A549 (cell line): ENCODE measurements at regions not wholly inside any gene's neighbourhood (a gene's known extent, or its start where the extent isn't known, plus 50 kb on each side); places are given as distances from the start of the nearest gene placed in this dataset.

Experiments used
- ATAC-seq, 2 experiments: fragments of 200-7000 bp in 1 of 2; fragments of >200 bp in 1 of 2; cut with Nextera tagmentation in 1 of 2; cut with Tn5 transposase in 1 of 2; 3 replicates each; pipeline versions ENCODE4 v1.8.0 to v1.9.1; 2018 to 2020; ENCODE audit warnings: mild to moderate bottlenecking in 1 of 2, moderate library complexity in 1 of 2
- CTCF ChIA-PET: fragments of 300-600 bp; sonication (Branson Sonifier 250); formaldehyde crosslinking; extraction: SDS; loops from one replicate; lab custom pipeline; 2021; ENCODE audit warnings: antibody characterized with exemption, inconsistent platforms; lab: Yijun Ruan, JAX
- POLR2A ChIA-PET: fragments of 350-600 bp; formaldehyde crosslinking; extraction: SDS; loops from one replicate; lab custom pipeline; 2021; ENCODE audit warnings: antibody characterized with exemption, inconsistent platforms; lab: Yijun Ruan, JAX
- DNase-seq, 2 experiments: peaks; one replicate each; pipeline versions ENCODE4 v3.0.0 to v3.0.0-alpha.2; 2011 to 2016; ENCODE audit warnings: low read depth in 1 of 2, low spot score in 1 of 2
- FAIRE-seq: peaks from 2 replicates; lab custom pipeline; 2011; peaks lifted over from hg19 to GRCh38; lab: Jason Lieb, UNC
- H3K27ac ChIP-seq, 2 experiments: fragments of >200 bp; sonication (Bioruptor Twin); formaldehyde crosslinking; 3 replicates each; pipeline ENCODE4 v1.5.1; 2016 to 2017
- H3K4me1 ChIP-seq: fragments of >200 bp; sonication (Bioruptor Twin); formaldehyde crosslinking; 3 replicates; pipeline ENCODE4 v1.6.1; 2016
- H3K4me2 ChIP-seq: fragments of >200 bp; sonication (Bioruptor Twin); formaldehyde crosslinking; 3 replicates; pipeline ENCODE4 v1.6.1; 2016
- H3K4me3 ChIP-seq: fragments of >200 bp; sonication (Bioruptor Twin); formaldehyde crosslinking; 3 replicates; pipeline ENCODE4 v1.5.1; 2016
- H3K9me3 ChIP-seq: fragments of >200 bp; sonication (Bioruptor Twin); formaldehyde crosslinking; 3 replicates; pipeline ENCODE4 v1.6.1; 2016
- BCL3 ChIP-seq: fragments of >200 bp; sonication (Bioruptor Twin); formaldehyde crosslinking; IDR thresholded peaks from 3 replicates; pipeline ENCODE4 v1.6.1; 2016
- BHLHE40 ChIP-seq: IDR thresholded peaks from 2 replicates; pipeline ENCODE4 v1.6.1; 2012; ENCODE audit warnings: low read depth, low read length, inconsistent platforms
- CBX2 ChIP-seq: fragments of 200-600 bp; sonication (generic); IDR thresholded peaks from 2 replicates; pipeline ENCODE4 v1.6.1; 2016; ENCODE audit warnings: low read depth, mild to moderate bottlenecking, borderline replicate concordance
- CEBPB ChIP-seq, 2 experiments: fragments of >200 bp in 1 of 2; sonication (Bioruptor Twin) in 1 of 2; formaldehyde crosslinking in 1 of 2; IDR thresholded peaks; 2 replicates each; pipeline ENCODE4 v1.6.1; 2012 to 2016
- CHD2 ChIP-seq: fragments of 150-350 bp; IDR thresholded peaks from 2 replicates; pipeline ENCODE4 v1.6.1; 2014; ENCODE audit warnings: low read length; ENCODE audit not compliant: partially characterized antibody
- CHD4 ChIP-seq: fragments of 200-600 bp; sonication (generic); IDR thresholded peaks from 2 replicates; pipeline ENCODE4 v1.6.1; 2016; ENCODE audit warnings: antibody characterized with exemption, mild to moderate bottlenecking, borderline replicate concordance
- CTCF ChIP-seq: fragments of >200 bp; sonication (Bioruptor Twin); formaldehyde crosslinking; IDR thresholded peaks from 3 replicates; pipeline ENCODE4 v1.5.1; 2016
- E2F6 ChIP-seq: IDR thresholded peaks from 2 replicates; pipeline ENCODE4 v1.6.1; 2012; ENCODE audit warnings: low read depth, borderline replicate concordance
- EHF ChIP-seq: fragments of 250-450 bp; sonication (Bioruptor Pico); IDR thresholded peaks from 2 replicates; pipeline ENCODE4 v1.5.0; 2020; ENCODE audit warnings: mild to moderate bottlenecking
- EP300 ChIP-seq, 2 experiments: fragments of >200 bp; sonication (Bioruptor Twin); formaldehyde crosslinking; IDR thresholded peaks; 2 replicates in 1 of 2; 3 replicates in 1 of 2; pipeline ENCODE4 v1.6.1; 2016 to 2017
- FOSB ChIP-seq: fragments of 250-450 bp; sonication (Bioruptor Pico); IDR thresholded peaks from 2 replicates; pipeline ENCODE4 v1.5.0; 2020; ENCODE audit warnings: mild to moderate bottlenecking, moderate library complexity
- FOXS1 ChIP-seq: fragments of 250-450 bp; sonication (Bioruptor Pico); IDR thresholded peaks from 2 replicates; pipeline ENCODE4 v1.5.0; 2020; ENCODE audit warnings: mild to moderate bottlenecking, moderate library complexity
- HDAC2 ChIP-seq: fragments of 200-600 bp; sonication (generic); IDR thresholded peaks from 2 replicates; pipeline ENCODE4 v1.6.1; 2016
- HOXB13 ChIP-seq: fragments of 250-450 bp; sonication (Bioruptor Pico); IDR thresholded peaks from 2 replicates; pipeline ENCODE4 v1.5.0; 2020; ENCODE audit warnings: low read depth, mild to moderate bottlenecking, moderate library complexity
- HOXB5 ChIP-seq: fragments of 250-450 bp; sonication (Bioruptor Pico); IDR thresholded peaks from 2 replicates; pipeline ENCODE4 v1.5.0; 2020; ENCODE audit warnings: mild to moderate bottlenecking, moderate library complexity
- JUN ChIP-seq, 2 experiments: fragments of >200 bp; sonication (Bioruptor Twin); formaldehyde crosslinking; IDR thresholded peaks; 2 replicates in 1 of 2; 3 replicates in 1 of 2; pipeline ENCODE4 v1.6.1; 2016 to 2017
- JUNB ChIP-seq: fragments of >200 bp; sonication (Bioruptor Twin); formaldehyde crosslinking; IDR thresholded peaks from 2 replicates; pipeline ENCODE4 v1.6.1; 2016
- KDM1A ChIP-seq: fragments of 200-600 bp; sonication (generic); IDR thresholded peaks from 2 replicates; pipeline ENCODE4 v1.6.1; 2016; ENCODE audit warnings: low read depth, mild to moderate bottlenecking
- MAFK ChIP-seq: fragments of 450-650 bp; IDR thresholded peaks from 2 replicates; pipeline ENCODE4 v1.6.1; 2014; ENCODE audit not compliant: partially characterized antibody
- NFE2L2 ChIP-seq: fragments of 150-350 bp; conservative IDR thresholded peaks from 2 replicates; pipeline ENCODE4 v1.6.1; 2014; ENCODE audit warnings: low read length
- PHF8 ChIP-seq: fragments of 200-600 bp; sonication (generic); IDR thresholded peaks from 2 replicates; pipeline ENCODE4 v1.6.1; 2016; ENCODE audit warnings: low read depth, mild to moderate bottlenecking, antibody characterized with exemption, moderate library complexity, borderline replicate concordance
- RARB ChIP-seq: fragments of 250-450 bp; sonication (Bioruptor Pico); IDR thresholded peaks from 2 replicates; pipeline ENCODE4 v1.8.0; 2021; ENCODE audit warnings: mild to moderate bottlenecking, moderate library complexity
- RFX5 ChIP-seq: fragments of 450-650 bp; IDR thresholded peaks from 2 replicates; pipeline ENCODE4 v1.7.1; 2014; ENCODE audit warnings: antibody characterized with exemption, mild to moderate bottlenecking, moderate library complexity
- RNF2 ChIP-seq: fragments of 200-600 bp; sonication (generic); IDR thresholded peaks from 2 replicates; pipeline ENCODE4 v1.6.1; 2016; ENCODE audit warnings: low read depth, mild to moderate bottlenecking, antibody characterized with exemption, moderate library complexity, borderline replicate concordance
- SREBF2 ChIP-seq: fragments of 450-650 bp; IDR thresholded peaks from 2 replicates; pipeline ENCODE4 v1.6.1; 2014; ENCODE audit warnings: mild to moderate bottlenecking, moderate library complexity
- TFCP2L1 ChIP-seq: fragments of 250-450 bp; sonication (Bioruptor Pico); IDR thresholded peaks from 2 replicates; pipeline ENCODE4 v1.5.0; 2021; ENCODE audit warnings: mild to moderate bottlenecking
- TP53 ChIP-seq: fragments of 250-450 bp; sonication (Bioruptor Pico); IDR thresholded peaks from 2 replicates; pipeline ENCODE4 v1.5.0; 2021; ENCODE audit warnings: mild to moderate bottlenecking, moderate library complexity
- WGBS: methylation state at CpG from one replicate; pipeline ENCODE4 v1.1.6; 2017; ENCODE audit errors: missing lambda C conversion rate; 5-methylcytosine and 5-hydroxymethylcytosine counted together

GRCh38 chr6:44735630-44735963, 348.1 kb downstream of the CDC5L start:
- Histone ChIP-seq H3K4me3 (no peak overlapping the region), H3K9me3 (no peaks in the 10 kb centered on the region), H3K4me1 (peaks cover 9% of the 10 kb centered on the region; the same call in 2 of the 3 replicates), H3K4me2 (no peak overlapping the region)
- DNase-seq (peak in 1 of 2 experiments; percentile 3), ATAC-seq (no peak)
- ChIA-PET POLR2A (no interaction called here), CTCF (no interaction called here)
- 47% methylated on average over 6 of the region's 6 CpGs for WGBS
- no peak for TF ChIP-seq TP53
- TF ChIP-seq CHD4 = no peak
- TF ChIP-seq EHF = no peak
- no peak for TF ChIP-seq RARB
- no peak for TF ChIP-seq CHD2
- TF ChIP-seq PHF8 = no peak
- TF ChIP-seq KDM1A = no peak
- TF ChIP-seq FOXS1 (CRISPR knock-in tag) = no peak
- no peak for TF ChIP-seq CBX2
- no peak for TF ChIP-seq FOSB (CRISPR knock-in tag)
- TF ChIP-seq JUN (IDR thresholded peaks at IDR 0.05) = no peak
- TF ChIP-seq RFX5 = no peak
- no peak for TF ChIP-seq JUNB
- no peak for TF ChIP-seq SREBF2
- TF ChIP-seq, all 56 proteins: peak for 0
- no peak for FAIRE-seq
- no peak overlapping the region for H3K27ac ChIP-seq

- Histone ChIP-seq H3K9me3 (no peaks in the 10 kb centered on the region), H3K27ac (no peak overlapping the region), H3K4me2 (no peak overlapping the region), H3K4me3 (no peak overlapping the region), H3K4me1 (peaks cover 9% of the 10 kb centered on the region; the same call in 2 of the 3 replicates)
- TF ChIP-seq KDM1A (no peak), CTCF (no peak), E2F6 (no peak), HDAC2 (no peak), EP300 (IDR thresholded peaks at IDR 0.05) (no peak), NFE2L2 (no peak), CEBPB (IDR thresholded peaks at IDR 0.05) (no peak), BHLHE40 (no peak), CHD4 (no peak), HOXB13 (CRISPR knock-in tag) (no peak), JUNB (no peak), CBX2 (no peak), MAFK (no peak), CHD2 (no peak), BCL3 (no peak), TFCP2L1 (CRISPR knock-in tag) (no peak), HOXB5 (CRISPR knock-in tag) (no peak), RNF2 (no peak)
- ATAC-seq (no peak), FAIRE-seq (no peak), DNase-seq (no peak)
- ChIA-PET CTCF (no interaction called here), POLR2A (no interaction called here)
- WGBS = 77% methylated on average over 9 of the region's 9 CpGs
These were observed 349.8 kb downstream of the CDC5L start for GRCh38 chr6:44737341-44737740.
